HG03066 (cell line): ENCODE measurements at regions not wholly inside any gene's neighbourhood (a gene's known extent, or its start where the extent isn't known, plus 50 kb on each side); places are given as distances from the start of the nearest gene placed in this dataset.

Experiments
- ATAC-seq: cut with Tn5 transposase; IDR thresholded peaks from one replicate; pipeline ENCODE4 v1.9.1; 2021; ENCODE audit warnings: low read depth; ENCODE audit not compliant: unreplicated experiment

GRCh38 chr16:65889533-65889966, 476.9 kb upstream of the CDH5 start:
- no peak for ATAC-seq

- ATAC-seq = no peak
Observed at GRCh38 chr16:65888201-65888600, 478.3 kb upstream of the CDH5 start.

GRCh38 chr16:65884018-65884417, 482.5 kb upstream of the CDH5 start:
- no peak for ATAC-seq

GRCh38 chr16:65878347-65878746, 488.1 kb upstream of the CDH5 start:
- ATAC-seq = no peak

- no peak for ATAC-seq
Observed at GRCh38 chr16:65876624-65877023, 489.9 kb upstream of the CDH5 start.

GRCh38 chr16:65876056-65876408, 490.5 kb upstream of the CDH5 start:
- no peak for ATAC-seq

- no peak for ATAC-seq
Observed at GRCh38 chr16:65875381-65876055, 491.0 kb upstream of the CDH5 start.

- no peak for ATAC-seq
Observed at GRCh38 chr16:65869261-65869660, 497.2 kb upstream of the CDH5 start.

- ATAC-seq = no peak
Observed at GRCh38 chr16:65867276-65867960, 499.1 kb upstream of the CDH5 start.

- no peak for ATAC-seq
Observed at GRCh38 chr16:65863236-65863635, 503.3 kb upstream of the CDH5 start.

GRCh38 chr16:65861131-65861731, 505.3 kb upstream of the CDH5 start:
- ATAC-seq = no peak

- no peak for ATAC-seq
Observed at GRCh38 chr16:65855171-65856145, 511.0 kb upstream of the CDH5 start.

GRCh38 chr16:65846210-65846602, 520.3 kb upstream of the CDH5 start:
- ATAC-seq = no peak

- ATAC-seq = no peak
Observed at GRCh38 chr16:65845466-65846209, 520.9 kb upstream of the CDH5 start.

- no peak for ATAC-seq
Observed at GRCh38 chr16:65843941-65844340, 522.5 kb upstream of the CDH5 start.

GRCh38 chr16:65842067-65842466, 524.4 kb upstream of the CDH5 start:
- no peak for ATAC-seq

- no peak for ATAC-seq
Observed at GRCh38 chr16:65838001-65838400, 528.5 kb upstream of the CDH5 start.

- ATAC-seq = no peak
Observed at GRCh38 chr16:65837464-65837863, 529.0 kb upstream of the CDH5 start.

GRCh38 chr16:65834688-65835087, 531.8 kb upstream of the CDH5 start:
- no peak for ATAC-seq

- no peak for ATAC-seq
Observed at GRCh38 chr16:65833171-65833871, 533.2 kb upstream of the CDH5 start.
